A673 (cell line): ENCODE measurements at regions not wholly inside any gene's neighbourhood (a gene's known extent, or its start where the extent isn't known, plus 50 kb on each side); places are given as distances from the start of the nearest gene placed in this dataset.

Experiments used
- CTCF ChIP-seq: fragments of 300-800, 200-600 bp; sonication (generic); conservative IDR thresholded peaks from 2 replicates; pipeline ENCODE4 v1.5.1; 2017; ENCODE audit warnings: low read depth, mild to moderate bottlenecking, antibody characterized with exemption, low read length, moderate library complexity, mixed read lengths
- EZH2 ChIP-seq: fragments of 200-600 bp; sonication (generic); IDR thresholded peaks from 2 replicates; pipeline ENCODE4 v1.6.1; 2017; ENCODE audit warnings: borderline replicate concordance, low read depth, mild to moderate bottlenecking, mixed read lengths, antibody characterized with exemption, low read length; ENCODE audit not compliant: poor library complexity, severe bottlenecking

GRCh38 chr3:107441617-107442016 lies 64.4 kb downstream of the CCDC54 start:
- TF ChIP-seq CTCF = no peak
- TF ChIP-seq EZH2 = no peak
